NCI-H1417 treated with DMSO at 0.1 percent for 48 hours (cell line): ENCODE measurements at regions not wholly inside any gene's neighbourhood (a gene's known extent, or its start where the extent isn't known, plus 50 kb on each side); places are given as distances from the start of the nearest gene placed in this dataset.
"Not testable (repeated sequence)": the region's sequence is repeated elsewhere in the genome, so short reads cannot be mapped to it uniquely, and the experiment has no call there.

ENCODE experiments used
- DNase-seq: peaks from one replicate; lab custom pipeline; 2025; lab: John Stamatoyannopoulos, UW

- no peak for DNase-seq
Observed at GRCh38 chr4:170698334-170698733, 608.6 kb upstream of the AADAT start.

GRCh38 chr4:170697845-170698244 lies 608.1 kb upstream of the AADAT start:
- no peak for DNase-seq

GRCh38 chr4:170697045-170697444 lies 607.3 kb upstream of the AADAT start:
- no peak for DNase-seq

GRCh38 chr4:170691168-170691567 lies 601.4 kb upstream of the AADAT start:
- DNase-seq = no peak

- no peak for DNase-seq
Observed at GRCh38 chr4:170687751-170688150, 598.0 kb upstream of the AADAT start.

GRCh38 chr4:170685701-170686100 lies 595.9 kb upstream of the AADAT start:
- DNase-seq = not testable (repeated sequence)

- no peak for DNase-seq
Observed at GRCh38 chr4:170682558-170683294, 593.0 kb upstream of the AADAT start.

GRCh38 chr4:170682087-170682486 lies 592.3 kb upstream of the AADAT start:
- DNase-seq = not testable (repeated sequence)

GRCh38 chr4:170675568-170676262 lies 586.0 kb upstream of the AADAT start:
- DNase-seq = no peak

GRCh38 chr4:170674176-170674575 lies 584.4 kb upstream of the AADAT start:
- no peak for DNase-seq

- DNase-seq = no peak
Observed at GRCh38 chr4:170672381-170672965, 582.7 kb upstream of the AADAT start.

GRCh38 chr4:170671171-170671570 lies 581.4 kb upstream of the AADAT start:
- no peak for DNase-seq

GRCh38 chr4:170667814-170668213 lies 578.1 kb upstream of the AADAT start:
- no peak for DNase-seq

GRCh38 chr4:170666909-170667308 lies 577.2 kb upstream of the AADAT start:
- no peak for DNase-seq

GRCh38 chr4:170662250-170662649 lies 572.5 kb upstream of the AADAT start:
- no peak for DNase-seq

GRCh38 chr4:170657761-170658160 lies 568.0 kb upstream of the AADAT start:
- DNase-seq = no peak

- no peak for DNase-seq
Observed at GRCh38 chr4:170656506-170656905, 566.8 kb upstream of the AADAT start.

GRCh38 chr4:170652571-170652970 lies 562.8 kb upstream of the AADAT start:
- DNase-seq = no peak

- no peak for DNase-seq
Observed at GRCh38 chr4:170651786-170652185, 562.0 kb upstream of the AADAT start.

GRCh38 chr4:170627418-170627817 lies 537.7 kb upstream of the AADAT start:
- DNase-seq = no peak

GRCh38 chr4:170623899-170624298 lies 534.1 kb upstream of the AADAT start:
- DNase-seq = no peak

GRCh38 chr4:170610434-170610833 lies 520.7 kb upstream of the AADAT start:
- DNase-seq = no peak

- DNase-seq = no peak
Observed at GRCh38 chr4:170599894-170600293, 510.1 kb upstream of the AADAT start.
